ENCODE measurements at regions not wholly inside any gene's neighbourhood (a gene's known extent, or its start where the extent isn't known, plus 50 kb on each side); places are given as distances from the start of the nearest gene placed in this dataset.

- TF ChIP-seq CTCF (IDR thresholded peaks at IDR 0.05; ENCODE audit: insufficient read depth, low read depth, low read length) (no peak), EZH2 (IDR thresholded peaks at IDR 0.05; ENCODE audit: insufficient read depth, low read length) (no peak)
Observed at GRCh38 chr13:33640832-33641231, 177.1 kb upstream of the RFC3 start.
